ENCODE measurements at regions not wholly inside any gene's neighbourhood (a gene's known extent, or its start where the extent isn't known, plus 50 kb on each side); places are given as distances from the start of the nearest gene placed in this dataset.

GRCh38 chr12:87254381-87255030, 774.7 kb downstream of the C12orf50 start:
- H3K27me3 Mint-ChIP-seq (ENCODE audit: low read depth in 3 of 3) = peaks cover 0 to 1% (median 0%) of the 10 kb centered on the region in 3 donors
- Histone ChIP-seq H3K9me3 (replicated peaks in 1 of 2; ENCODE audit: control insufficient read depth in 1 of 2, insufficient read depth in 1 of 2, low read length in 2 of 2) (no peaks in the 10 kb centered on the region), H3K27me3 (ENCODE audit: control insufficient read depth in 2 of 2, insufficient read depth in 2 of 2, low read length in 2 of 2) (no peaks in the 10 kb centered on the region), H3K4me3 (replicated peaks in 1 of 3; ENCODE audit: low read depth in 2 of 3, low read length in 3 of 3) (no peak overlapping the region), H3K79me2 (ENCODE audit: insufficient read depth, low read length) (no peaks in the 10 kb centered on the region), H3K36me3 (replicated peaks in 1 of 2; ENCODE audit: control insufficient read depth in 1 of 2, insufficient read depth in 2 of 2, low read length in 2 of 2) (no peaks in the 10 kb centered on the region), H2AFZ (ENCODE audit: insufficient read depth, low read depth, low read length, poor library complexity, severe bottlenecking) (no peak overlapping the region), H3K4me2 (replicated peaks; ENCODE audit: extremely low read depth, low read length, poor library complexity, severe bottlenecking) (no peak overlapping the region), H3K9ac (ENCODE audit: insufficient read depth, low read length, poor library complexity, severe bottlenecking) (no peak overlapping the region), H4K20me1 (ENCODE audit: insufficient read depth, low read length) (no peaks in the 10 kb centered on the region), H3K27ac (ENCODE audit: low read depth in 1 of 2, low read length in 2 of 2) (no peak overlapping the region), H3K4me1 (ENCODE audit: control insufficient read depth in 1 of 2, insufficient read depth in 2 of 2, low read length in 2 of 2) (no peaks in the 10 kb centered on the region)
- intact Hi-C loops (cut with micrococcal nuclease) = no loop called here
- TF ChIP-seq, protein P1, sequence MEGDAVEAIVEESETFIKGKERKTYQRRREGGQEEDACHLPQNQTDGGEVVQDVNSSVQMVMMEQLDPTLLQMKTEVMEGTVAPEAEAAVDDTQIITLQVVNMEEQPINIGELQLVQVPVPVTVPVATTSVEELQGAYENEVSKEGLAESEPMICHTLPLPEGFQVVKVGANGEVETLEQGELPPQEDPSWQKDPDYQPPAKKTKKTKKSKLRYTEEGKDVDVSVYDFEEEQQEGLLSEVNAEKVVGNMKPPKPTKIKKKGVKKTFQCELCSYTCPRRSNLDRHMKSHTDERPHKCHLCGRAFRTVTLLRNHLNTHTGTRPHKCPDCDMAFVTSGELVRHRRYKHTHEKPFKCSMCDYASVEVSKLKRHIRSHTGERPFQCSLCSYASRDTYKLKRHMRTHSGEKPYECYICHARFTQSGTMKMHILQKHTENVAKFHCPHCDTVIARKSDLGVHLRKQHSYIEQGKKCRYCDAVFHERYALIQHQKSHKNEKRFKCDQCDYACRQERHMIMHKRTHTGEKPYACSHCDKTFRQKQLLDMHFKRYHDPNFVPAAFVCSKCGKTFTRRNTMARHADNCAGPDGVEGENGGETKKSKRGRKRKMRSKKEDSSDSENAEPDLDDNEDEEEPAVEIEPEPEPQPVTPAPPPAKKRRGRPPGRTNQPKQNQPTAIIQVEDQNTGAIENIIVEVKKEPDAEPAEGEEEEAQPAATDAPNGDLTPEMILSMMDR (IDR thresholded peaks at IDR 0.05) = no peak
- WGBS (ENCODE audit: insufficient coverage) = no CpG with 5 or more reads among the region's 2 CpGs
- H3K4me3 Mint-ChIP-seq = no peak overlapping the region
- H3K27ac Mint-ChIP-seq = no peak overlapping the region
- no peak for DNase-seq
- peaks cover 0 to 8% (median 4%) of the 10 kb centered on the region in 7 donors for H3K9me3 Mint-ChIP-seq
- no peaks in the 10 kb centered on the region for H3K4me1 Mint-ChIP-seq
- H3K36me3 Mint-ChIP-seq = no peaks in the 10 kb centered on the region

DNA sequence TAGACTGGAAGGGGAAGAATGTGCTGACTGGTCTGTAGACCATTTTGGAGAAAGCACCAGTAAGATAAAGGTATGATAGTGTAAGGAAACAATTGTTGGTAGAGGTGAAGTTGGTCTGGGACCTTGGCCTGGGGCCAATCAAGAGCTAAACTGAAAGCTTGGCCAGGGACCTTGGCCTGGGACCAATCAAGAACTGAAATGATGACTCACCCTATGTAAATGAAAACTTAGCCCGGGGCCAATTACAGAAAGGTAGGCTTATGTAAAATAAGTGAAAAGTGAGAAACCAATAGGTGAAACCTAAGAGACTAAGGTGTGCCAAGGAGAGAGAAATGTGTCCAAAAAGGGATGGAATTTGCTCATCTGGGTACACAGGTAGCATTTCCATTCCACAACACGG, 776.0 kb downstream of the C12orf50 start:
- Mint-ChIP-seq H3K36me3 (no peaks in the 10 kb centered on the region), H3K27me3 (ENCODE audit: low read depth in 3 of 3) (peaks cover 0 to 3% (median 0%) of the 10 kb centered on the region in 3 donors), H3K4me3 (no peak overlapping the region), H3K27ac (no peak overlapping the region), H3K9me3 (peaks cover 0 to 8% (median 4%) of the 10 kb centered on the region in 7 donors), H3K4me1 (no peaks in the 10 kb centered on the region)
- H3K4me3 ChIP-seq (replicated peaks in 1 of 3; ENCODE audit: low read depth in 2 of 3, low read length in 3 of 3) = no peak overlapping the region
- H3K79me2 ChIP-seq (ENCODE audit: insufficient read depth, low read length) = no peaks in the 10 kb centered on the region
- H3K27me3 ChIP-seq (ENCODE audit: control insufficient read depth in 2 of 2, insufficient read depth in 2 of 2, low read length in 2 of 2) = no peaks in the 10 kb centered on the region
- no peak overlapping the region for H2AFZ ChIP-seq (ENCODE audit: insufficient read depth, low read depth, low read length, poor library complexity, severe bottlenecking)
- no peak overlapping the region for H3K4me2 ChIP-seq (replicated peaks; ENCODE audit: extremely low read depth, low read length, poor library complexity, severe bottlenecking)
- H3K27ac ChIP-seq (ENCODE audit: low read depth in 1 of 2, low read length in 2 of 2) = no peak overlapping the region
- DNase-seq = no peak
- no CpG with 5 or more reads among the region's 2 CpGs for WGBS (ENCODE audit: insufficient coverage)
- no peaks in the 10 kb centered on the region for H3K4me1 ChIP-seq (ENCODE audit: control insufficient read depth in 1 of 2, insufficient read depth in 2 of 2, low read length in 2 of 2)
- no peak overlapping the region for H3K9ac ChIP-seq (ENCODE audit: insufficient read depth, low read length, poor library complexity, severe bottlenecking)
- intact Hi-C loops (cut with micrococcal nuclease) = no loop called here
- no peaks in the 10 kb centered on the region for H3K36me3 ChIP-seq (replicated peaks in 1 of 2; ENCODE audit: control insufficient read depth in 1 of 2, insufficient read depth in 2 of 2, low read length in 2 of 2)
- no peaks in the 10 kb centered on the region for H3K9me3 ChIP-seq (replicated peaks in 1 of 2; ENCODE audit: control insufficient read depth in 1 of 2, insufficient read depth in 1 of 2, low read length in 2 of 2)
- TF ChIP-seq, protein P1 (IDR thresholded peaks at IDR 0.05) = no peak
- no peaks in the 10 kb centered on the region for H4K20me1 ChIP-seq (ENCODE audit: insufficient read depth, low read length)

Measured in CD14-positive monocyte (primary cell).